Activated CD8-positive, alpha-beta memory T cell treated with anti-CD3 and anti-CD28 coated beads for 4 hours (primary cell): ENCODE measurements at regions not wholly inside any gene's neighbourhood (a gene's known extent, or its start where the extent isn't known, plus 50 kb on each side); places are given as distances from the start of the nearest gene placed in this dataset.
"Not testable (repeated sequence)": the region's sequence is repeated elsewhere in the genome, so short reads cannot be mapped to it uniquely, and the experiment has no call there.

Experiments
- DNase-seq, 2 donors: peaks; one replicate each; pipeline ENCODE4 v3.0.0-alpha.2; 2020; ENCODE audit warnings: low read depth in 2 of 2

GRCh38 chr14:50018201-50018932 is 98.0 kb downstream of the VCPKMT start:
- no peak for DNase-seq

- DNase-seq, result no peak
Observed at GRCh38 chr14:50018933-50019210, 97.5 kb downstream of the VCPKMT start.

GRCh38 chr14:50020184-50020583 is 96.2 kb downstream of the VCPKMT start:
- DNase-seq, result no peak

GRCh38 chr14:50020799-50021198 is 95.6 kb downstream of the VCPKMT start:
- no peak for DNase-seq

DNA sequence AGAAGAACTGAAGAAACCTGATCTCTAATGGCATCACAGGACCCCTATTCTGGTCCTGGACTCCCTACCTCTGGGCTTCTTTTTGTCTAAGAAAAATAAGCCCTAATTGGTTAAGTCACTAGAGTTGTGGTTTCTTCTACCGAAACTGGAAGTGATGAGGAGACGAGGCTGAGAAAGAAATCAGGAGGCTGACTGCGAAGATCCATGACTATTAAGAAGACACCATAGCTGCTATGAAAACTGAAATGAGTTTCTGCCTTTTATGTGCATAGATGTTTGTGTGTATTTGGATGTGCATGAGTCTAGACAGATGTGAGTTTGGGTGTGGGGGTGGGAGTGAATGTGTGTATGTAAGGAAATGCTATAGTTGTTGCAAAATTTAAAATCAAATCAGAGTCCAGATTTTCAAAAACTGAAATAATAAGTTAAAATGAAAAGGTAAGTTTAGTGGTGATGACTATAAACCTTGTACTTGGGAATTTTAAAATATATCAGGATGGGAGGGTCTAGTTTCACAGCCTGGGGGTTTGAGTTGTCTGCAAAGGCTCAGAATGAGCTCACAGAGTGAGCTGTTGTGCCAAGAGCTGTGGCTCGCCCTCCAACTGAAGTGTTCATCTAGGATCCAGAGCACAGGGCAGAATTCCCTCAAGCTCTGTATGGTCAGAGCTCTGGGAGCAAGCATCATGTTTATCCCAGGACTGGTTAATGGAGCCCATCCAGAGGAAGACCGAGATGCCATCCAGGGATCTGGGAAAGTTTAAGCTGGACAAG is 94.9 kb downstream of the VCPKMT start:
- DNase-seq, result no peak

- no peak for DNase-seq
Observed at GRCh38 chr14:50022661-50023060, 93.7 kb downstream of the VCPKMT start.

GRCh38 chr14:50023671-50024490 is 92.5 kb downstream of the VCPKMT start:
- DNase-seq, result no peak

DNA sequence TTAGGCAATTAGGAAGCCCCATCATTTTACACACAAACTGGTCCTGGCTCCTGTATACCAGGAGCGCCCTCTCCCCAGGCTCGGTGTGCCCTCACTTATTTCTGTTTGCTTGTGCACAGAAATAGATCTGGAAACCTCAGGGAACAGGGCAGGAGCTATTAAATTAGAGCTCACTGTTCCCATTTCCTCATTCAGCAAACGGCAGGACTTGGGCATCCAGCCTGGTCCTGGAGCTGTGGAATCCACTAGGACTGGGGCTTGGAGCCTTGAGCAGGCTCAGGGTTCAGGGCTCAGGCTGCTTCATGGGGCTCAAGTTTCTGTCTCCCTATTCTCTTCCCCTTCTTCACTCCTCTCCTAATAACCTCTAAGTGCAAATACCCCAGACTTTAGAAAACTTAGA is 91.3 kb downstream of the VCPKMT start:
- DNase-seq, result no peak

- no peak for DNase-seq
Observed at GRCh38 chr14:50025776-50026175, 90.6 kb downstream of the VCPKMT start.

- DNase-seq, result no peak
Observed at GRCh38 chr14:50026396-50026795, 90.0 kb downstream of the VCPKMT start.

GRCh38 chr14:50027816-50028215 is 88.6 kb downstream of the VCPKMT start:
- DNase-seq, result no peak

GRCh38 chr14:50028458-50028857 is 87.9 kb downstream of the VCPKMT start:
- no peak for DNase-seq

GRCh38 chr14:50030036-50030435 is 86.3 kb downstream of the VCPKMT start:
- DNase-seq, result no peak

GRCh38 chr14:50030911-50031310 is 85.5 kb downstream of the VCPKMT start:
- not testable (repeated sequence) for DNase-seq

GRCh38 chr14:50031602-50032313 is 84.6 kb downstream of the VCPKMT start:
- DNase-seq, result no peak

- DNase-seq, result not testable (repeated sequence)
Observed at GRCh38 chr14:50032462-50033167, 83.8 kb downstream of the VCPKMT start.

DNA sequence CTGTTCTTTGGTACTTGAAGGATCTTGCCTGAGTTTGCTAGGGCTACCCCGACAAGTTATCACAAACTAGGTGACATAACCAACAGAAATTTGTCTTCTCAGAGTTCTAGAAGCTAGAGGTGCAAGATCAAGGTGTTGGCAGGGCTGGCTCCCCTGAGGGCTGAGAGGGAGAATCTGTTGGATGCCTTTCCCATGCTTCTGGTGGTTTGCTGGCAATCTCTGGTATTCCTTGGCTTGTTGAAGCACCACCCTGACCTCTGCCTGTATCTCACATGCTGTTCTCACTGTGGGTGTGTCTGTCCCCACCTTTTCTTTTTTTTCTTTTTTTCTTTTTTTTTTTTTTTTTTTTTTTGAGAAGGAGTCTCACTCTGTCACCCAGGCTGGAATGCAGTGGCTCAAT is 81.2 kb downstream of the VCPKMT start:
- no peak for DNase-seq

- no peak for DNase-seq
Observed at GRCh38 chr14:50036211-50036610, 80.2 kb downstream of the VCPKMT start.

DNA sequence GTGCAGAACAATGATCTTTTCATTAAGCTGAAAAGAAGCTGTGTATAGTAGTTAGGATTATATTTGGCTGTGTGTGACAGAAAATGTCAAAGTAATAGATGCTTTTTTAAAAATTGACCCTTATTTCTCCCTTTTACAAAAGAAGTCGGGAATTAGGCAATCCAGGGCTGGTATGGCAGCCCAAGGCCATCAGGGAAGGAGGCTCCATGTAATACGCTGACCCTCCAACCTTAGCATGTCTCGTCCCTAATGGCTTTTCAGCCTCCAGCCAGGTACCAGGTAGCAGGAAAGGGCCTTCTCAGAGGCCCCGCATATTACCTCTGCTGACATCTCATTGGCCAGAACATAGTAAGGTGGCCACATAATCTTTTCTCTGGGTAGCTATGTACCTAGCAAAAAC is 79.7 kb downstream of the VCPKMT start:
- no peak for DNase-seq

- no peak for DNase-seq
Observed at GRCh38 chr14:50037240-50037639, 79.1 kb downstream of the VCPKMT start.

DNA sequence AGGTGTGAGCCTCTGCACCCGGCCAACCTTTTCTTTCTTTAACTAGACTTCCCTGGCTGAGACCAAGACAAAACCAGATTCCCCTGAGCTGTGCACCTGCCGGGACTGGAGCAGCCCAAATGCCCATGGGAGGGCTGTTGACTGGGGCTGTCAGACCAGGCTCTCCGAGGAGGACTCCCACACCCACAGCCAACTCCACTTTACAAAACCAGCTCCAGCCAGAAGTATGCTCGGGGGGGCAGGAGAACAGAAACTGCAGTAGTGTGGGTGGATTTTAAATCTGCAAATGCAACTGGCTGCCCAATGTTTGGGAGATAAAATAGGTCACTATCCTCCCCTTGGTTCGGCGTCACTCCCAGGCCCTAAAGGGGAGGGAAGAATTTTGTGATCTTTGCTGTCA is 78.5 kb downstream of the VCPKMT start:
- no peak for DNase-seq
